CD14-positive monocyte (primary cell): ENCODE measurements at regions not wholly inside any gene's neighbourhood (a gene's known extent, or its start where the extent isn't known, plus 50 kb on each side); places are given as distances from the start of the nearest gene placed in this dataset.

ENCODE experiments used
- DNase-seq, 3 donors: peaks; one replicate each; pipeline ENCODE4 v3.0.0-alpha.2; 2011 to 2022
- H2AFZ ChIP-seq: 2 replicates; pipeline ENCODE4 v1.6.0; 2012; ENCODE audit warnings: mild to moderate bottlenecking, low read depth, low read length, inconsistent platforms; ENCODE audit not compliant: insufficient read depth, poor library complexity, severe bottlenecking
- H3K27ac ChIP-seq, 2 donors: 1 replicate in 1 of 2; 2 replicates in 1 of 2; pipeline ENCODE4 v1.5.1; 2012 to 2013; ENCODE audit warnings: low read length in 2 of 2, control low read depth in 1 of 2, inconsistent platforms in 1 of 2, low read depth in 1 of 2, mild to moderate bottlenecking in 1 of 2
- H3K27me3 ChIP-seq, 2 donors: one replicate each; pipeline versions ENCODE4 v1.6.0 to v1.6.1; 2011 to 2013; ENCODE audit warnings: low read length in 2 of 2; ENCODE audit not compliant: control insufficient read depth in 2 of 2, insufficient read depth in 2 of 2
- H3K36me3 ChIP-seq, 2 donors: replicated peaks in 1 of 2; 1 replicate in 1 of 2; 2 replicates in 1 of 2; pipeline versions ENCODE4 v1.5.1 to v1.6.1; 2012 to 2013; ENCODE audit warnings: low read length in 2 of 2, control low read depth in 1 of 2, inconsistent platforms in 1 of 2, mild to moderate bottlenecking in 1 of 2; ENCODE audit not compliant: insufficient read depth in 2 of 2, control insufficient read depth in 1 of 2
- H3K4me1 ChIP-seq, 2 donors: 1 replicate in 1 of 2; 2 replicates in 1 of 2; pipeline versions ENCODE4 v1.5.1 to v1.6.1; 2012 to 2013; ENCODE audit warnings: low read length in 2 of 2, control low read depth in 1 of 2, inconsistent platforms in 1 of 2, mild to moderate bottlenecking in 1 of 2, moderate library complexity in 1 of 2; ENCODE audit not compliant: insufficient read depth in 2 of 2, control insufficient read depth in 1 of 2
- H3K4me2 ChIP-seq: replicated peaks from 2 replicates; pipeline ENCODE3; 2012; ENCODE audit warnings: low read length, moderate library complexity, mild to moderate bottlenecking; ENCODE audit not compliant: poor library complexity, severe bottlenecking; ENCODE audit errors: extremely low read depth
- H3K4me3 ChIP-seq, 3 experiments: fragments of 200-600 bp in 1 of 3; sonication (generic) in 1 of 3; replicated peaks in 1 of 3; 1 replicate in 2 of 3; 2 replicates in 1 of 3; pipeline ENCODE4 v1.5.1; 2011 to 2013; ENCODE audit warnings: low read length in 3 of 3, mild to moderate bottlenecking in 3 of 3, control low read depth in 2 of 3, low read depth in 2 of 3, inconsistent platforms in 1 of 3, moderate library complexity in 1 of 3
- H3K79me2 ChIP-seq: 2 replicates; pipeline ENCODE4 v1.6.0; 2012; ENCODE audit warnings: mild to moderate bottlenecking, control low read depth, inconsistent platforms, low read length, moderate library complexity; ENCODE audit not compliant: insufficient read depth
- H3K9ac ChIP-seq: 2 replicates; pipeline ENCODE4 v1.6.0; 2017; ENCODE audit warnings: low read length, mild to moderate bottlenecking; ENCODE audit not compliant: insufficient read depth, poor library complexity, severe bottlenecking
- H3K9me3 ChIP-seq, 2 donors: replicated peaks in 1 of 2; 1 replicate in 1 of 2; 2 replicates in 1 of 2; pipeline versions ENCODE4 v1.5.1 to v1.6.1; 2012 to 2013; ENCODE audit warnings: low read length in 2 of 2, control low read depth in 1 of 2; ENCODE audit not compliant: control insufficient read depth in 1 of 2, insufficient read depth in 1 of 2
- H4K20me1 ChIP-seq: 2 replicates; pipeline ENCODE4 v1.6.0; 2012; ENCODE audit warnings: mild to moderate bottlenecking, low read length, control low read depth, moderate library complexity; ENCODE audit not compliant: insufficient read depth
- H3K27ac Mint-ChIP-seq, 7 donors: one replicate each; pipeline ENCODE4 v1.8.0; 2020; ENCODE audit warnings: mild to moderate bottlenecking in 7 of 7, mixed read lengths in 7 of 7, moderate library complexity in 6 of 7, inconsistent platforms in 2 of 7
- H3K27me3 Mint-ChIP-seq, 3 donors: one replicate each; pipeline ENCODE4 v1.8.0; 2021 to 2022; ENCODE audit warnings: low read depth in 3 of 3, mild to moderate bottlenecking in 3 of 3, mixed read lengths in 3 of 3, moderate library complexity in 3 of 3, inconsistent platforms in 1 of 3
- H3K36me3 Mint-ChIP-seq, 2 donors: one replicate each; pipeline ENCODE4 v1.8.0; 2020; ENCODE audit warnings: mixed read lengths in 2 of 2, inconsistent platforms in 1 of 2, mild to moderate bottlenecking in 1 of 2
- H3K4me1 Mint-ChIP-seq: one replicate; pipeline ENCODE4 v1.8.0; 2020; ENCODE audit warnings: mild to moderate bottlenecking, mixed read lengths
- H3K4me3 Mint-ChIP-seq, 2 donors: one replicate each; pipeline ENCODE4 v1.8.0; 2020; ENCODE audit warnings: mild to moderate bottlenecking in 2 of 2, mixed read lengths in 2 of 2, moderate library complexity in 1 of 2
- H3K9me3 Mint-ChIP-seq, 7 donors: one replicate each; pipeline ENCODE4 v1.8.0; 2020 to 2022; ENCODE audit warnings: mixed read lengths in 7 of 7, mild to moderate bottlenecking in 6 of 7, moderate library complexity in 6 of 7, inconsistent platforms in 2 of 7
- CTCF ChIP-seq: fragments of 200-600 bp; IDR thresholded peaks from one replicate; pipeline ENCODE4 v1.8.0; 2022; ENCODE audit warnings: antibody characterized with exemption, mild to moderate bottlenecking
- WGBS: methylation state at CpG from one replicate; pipeline ENCODE4 v1.1.5; 2013; ENCODE audit warnings: missing lambda C conversion rate; ENCODE audit not compliant: insufficient coverage; 5-methylcytosine and 5-hydroxymethylcytosine counted together
- intact Hi-C, 2 donors: fragments of 100-400 bp; cut with micrococcal nuclease; formaldehyde crosslinking; loops; one replicate each; pipeline versions ENCODE4 v1.15.0 to v1.15.1; 2023

DNA sequence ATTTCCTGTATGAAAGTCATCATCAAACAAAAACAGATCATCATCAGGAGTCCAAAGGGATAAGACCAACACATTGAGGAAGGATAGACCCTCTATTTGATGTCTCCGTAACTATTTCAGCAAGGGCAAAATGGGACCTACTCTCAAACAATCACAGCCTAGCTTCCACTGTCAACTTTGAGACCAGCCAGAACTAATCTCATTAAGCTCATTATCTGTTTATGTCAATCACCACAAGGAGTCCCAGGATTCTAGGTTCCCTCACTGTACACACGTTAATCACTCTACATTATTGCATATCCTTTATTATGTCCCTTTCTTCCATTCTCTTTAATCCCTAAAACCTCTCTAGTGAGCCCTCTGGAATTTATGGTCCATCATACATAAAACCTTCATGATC, 370.3 kb upstream of the LINC00305 start:
- WGBS: 93% methylated on average over 2 of the region's 2 CpGs
- Mint-ChIP-seq H3K9me3 (peaks cover 0 to 6% (median 3%) of the 10 kb centered on the region in 7 donors), H3K27ac (no peak overlapping the region), H3K36me3 (no peaks in the 10 kb centered on the region), H3K27me3 (no peaks in the 10 kb centered on the region), H3K4me1 (no peaks in the 10 kb centered on the region), H3K4me3 (no peak overlapping the region)
- Histone ChIP-seq H4K20me1 (no peaks in the 10 kb centered on the region), H3K27ac (no peak overlapping the region), H3K4me1 (no peaks in the 10 kb centered on the region), H3K4me3 (no peak overlapping the region), H2AFZ (no peak overlapping the region), H3K36me3 (no peaks in the 10 kb centered on the region), H3K27me3 (no peaks in the 10 kb centered on the region), H3K79me2 (no peaks in the 10 kb centered on the region), H3K9ac (no peak overlapping the region), H3K9me3 (peaks cover 0 to 2% of the 10 kb centered on the region in 2 donors), H3K4me2 (no peak overlapping the region)
- no peak for DNase-seq
- intact Hi-C loops: no loop called here
- no peak for TF ChIP-seq CTCF

DNA sequence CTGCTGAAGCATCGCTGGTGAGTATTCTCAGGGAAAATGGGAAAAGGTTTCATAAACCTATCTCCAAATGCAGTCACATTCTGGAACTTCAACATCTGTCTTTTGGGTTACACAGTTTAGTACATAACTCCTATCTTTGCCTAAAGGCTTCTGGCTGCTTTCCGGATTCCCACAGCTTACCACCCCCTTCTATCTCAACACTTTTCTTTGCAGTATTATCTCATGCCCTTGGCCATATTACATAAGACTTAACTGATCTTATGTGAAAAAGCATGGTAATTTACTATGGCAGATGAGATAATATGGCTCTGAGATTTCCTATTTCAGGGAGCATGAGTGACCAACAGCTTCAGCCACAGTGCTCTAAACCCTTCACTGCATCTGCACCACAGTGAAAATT, 369.3 kb upstream of the LINC00305 start:
- Histone ChIP-seq H3K27me3 (no peaks in the 10 kb centered on the region), H3K36me3 (no peaks in the 10 kb centered on the region), H3K27ac (no peak overlapping the region), H4K20me1 (no peaks in the 10 kb centered on the region), H3K79me2 (no peaks in the 10 kb centered on the region), H3K4me1 (no peaks in the 10 kb centered on the region), H3K9ac (no peak overlapping the region), H3K4me2 (no peak overlapping the region), H3K4me3 (no peak overlapping the region), H3K9me3 (peaks cover 0 to 2% of the 10 kb centered on the region in 2 donors), H2AFZ (no peak overlapping the region)
- H3K4me1 Mint-ChIP-seq: no peaks in the 10 kb centered on the region
- no peak for DNase-seq
- no peaks in the 10 kb centered on the region for H3K36me3 Mint-ChIP-seq
- H3K27me3 Mint-ChIP-seq: no peaks in the 10 kb centered on the region
- no peak for TF ChIP-seq CTCF
- H3K9me3 Mint-ChIP-seq: peaks cover 0 to 6% (median 3%) of the 10 kb centered on the region in 7 donors
- H3K27ac Mint-ChIP-seq: no peak overlapping the region
- intact Hi-C loops: no loop called here
- WGBS: no CpG with 5 or more reads among the region's 2 CpGs
- no peak overlapping the region for H3K4me3 Mint-ChIP-seq
